ENCODE measurements at regions not wholly inside any gene's neighbourhood (a gene's known extent, or its start where the extent isn't known, plus 50 kb on each side); places are given as distances from the start of the nearest gene placed in this dataset.

GRCh38 chr2:240278661-240279060 lies 138.2 kb upstream of the OTOS start:
- TF ChIP-seq SP1 (IDR thresholded peaks at IDR 0.05) = no peak
- TF ChIP-seq CTBP1 (IDR thresholded peaks at IDR 0.05; ENCODE audit: borderline replicate concordance) = no peak
- no peak for TF ChIP-seq SUZ12 (IDR thresholded peaks at IDR 0.05)
- TF ChIP-seq ARNT (IDR thresholded peaks at IDR 0.05) = no peak
- TF ChIP-seq ZNF384 (IDR thresholded peaks at IDR 0.05) = no peak
- TF ChIP-seq LEF1 (IDR thresholded peaks at IDR 0.05; ENCODE audit: borderline replicate concordance) = no peak
- TF ChIP-seq BHLHE40 (IDR thresholded peaks at IDR 0.05; ENCODE audit: borderline replicate concordance) = no peak
- TF ChIP-seq FOXA1 (IDR thresholded peaks at IDR 0.05) = no peak
- CTCF ChIA-PET = no interaction called here
- POLR2A ChIA-PET = no interaction called here
- no peak for DNase-seq (ENCODE audit: extremely low spot score)

DNA sequence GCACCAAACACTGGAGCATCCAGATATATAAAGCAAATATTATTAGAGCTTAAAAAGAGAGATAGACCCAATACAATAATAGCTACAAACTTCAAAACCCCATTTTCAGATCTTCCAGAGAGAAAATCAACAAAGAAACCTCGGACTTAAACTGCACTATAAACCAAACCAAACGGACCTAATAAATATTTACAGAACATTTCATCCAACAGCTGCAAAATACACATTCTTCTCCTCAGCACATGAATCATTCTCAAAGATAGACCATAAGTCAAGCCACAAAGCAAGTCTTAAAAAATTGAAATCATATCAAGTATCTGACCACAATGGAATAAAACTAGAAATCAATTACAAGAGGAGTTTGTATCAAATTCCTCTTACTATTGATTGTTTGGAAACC lies 140.2 kb upstream of the OTOS start:
- CTCF ChIA-PET = no interaction called here
- no peak for DNase-seq (ENCODE audit: extremely low spot score)
- TF ChIP-seq NFRKB (IDR thresholded peaks at IDR 0.05) (no peak), SUZ12 (IDR thresholded peaks at IDR 0.05) (no peak), FOXM1 (IDR thresholded peaks at IDR 0.05; ENCODE audit: borderline replicate concordance) (no peak), ARNT (IDR thresholded peaks at IDR 0.05) (no peak), HDGF (IDR thresholded peaks at IDR 0.05; ENCODE audit: borderline replicate concordance) (no peak), TARDBP (IDR thresholded peaks at IDR 0.05) (no peak), ELF4 (IDR thresholded peaks at IDR 0.05) (no peak), L3MBTL2 (conservative IDR thresholded peaks at IDR 0.05) (no peak), LEF1 (IDR thresholded peaks at IDR 0.05; ENCODE audit: borderline replicate concordance) (no peak), SP1 (IDR thresholded peaks at IDR 0.05) (no peak), BHLHE40 (IDR thresholded peaks at IDR 0.05; ENCODE audit: borderline replicate concordance) (no peak), ZNF384 (IDR thresholded peaks at IDR 0.05) (no peak)
- TF ChIP-seq, protein P1, sequence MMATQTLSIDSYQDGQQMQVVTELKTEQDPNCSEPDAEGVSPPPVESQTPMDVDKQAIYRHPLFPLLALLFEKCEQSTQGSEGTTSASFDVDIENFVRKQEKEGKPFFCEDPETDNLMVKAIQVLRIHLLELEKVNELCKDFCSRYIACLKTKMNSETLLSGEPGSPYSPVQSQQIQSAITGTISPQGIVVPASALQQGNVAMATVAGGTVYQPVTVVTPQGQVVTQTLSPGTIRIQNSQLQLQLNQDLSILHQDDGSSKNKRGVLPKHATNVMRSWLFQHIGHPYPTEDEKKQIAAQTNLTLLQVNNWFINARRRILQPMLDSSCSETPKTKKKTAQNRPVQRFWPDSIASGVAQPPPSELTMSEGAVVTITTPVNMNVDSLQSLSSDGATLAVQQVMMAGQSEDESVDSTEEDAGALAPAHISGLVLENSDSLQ (IDR thresholded peaks at IDR 0.05) = no peak
- POLR2A ChIA-PET = no interaction called here

- DNase-seq (ENCODE audit: extremely low spot score) = no peak
- no peak for TF ChIP-seq FOXK2 (IDR thresholded peaks at IDR 0.05)
- no peak for TF ChIP-seq LEF1 (IDR thresholded peaks at IDR 0.05; ENCODE audit: borderline replicate concordance)
- TF ChIP-seq ELF4 (IDR thresholded peaks at IDR 0.05) = no peak
- no peak for TF ChIP-seq L3MBTL2 (conservative IDR thresholded peaks at IDR 0.05)
- no peak for TF ChIP-seq SP1 (IDR thresholded peaks at IDR 0.05)
- TF ChIP-seq ARNT (IDR thresholded peaks at IDR 0.05) = no peak
- TF ChIP-seq BHLHE40 (IDR thresholded peaks at IDR 0.05; ENCODE audit: borderline replicate concordance) = no peak
- TF ChIP-seq FOXA1 (IDR thresholded peaks at IDR 0.05) = no peak
- TF ChIP-seq NFRKB (IDR thresholded peaks at IDR 0.05) = no peak
- POLR2A ChIA-PET = no interaction called here
- CTCF ChIA-PET = no interaction called here
Observed at GRCh38 chr2:240284503-240285259, 144.2 kb upstream of the OTOS start.

GRCh38 chr2:240285725-240286124 lies 145.3 kb upstream of the OTOS start:
- no peak for TF ChIP-seq TARDBP (IDR thresholded peaks at IDR 0.05)
- TF ChIP-seq ELF4 (IDR thresholded peaks at IDR 0.05) = no peak
- no peak for TF ChIP-seq L3MBTL2 (conservative IDR thresholded peaks at IDR 0.05)
- TF ChIP-seq NFRKB (IDR thresholded peaks at IDR 0.05) = no peak
- no peak for TF ChIP-seq SUZ12 (IDR thresholded peaks at IDR 0.05)
- TF ChIP-seq FOXA1 (IDR thresholded peaks at IDR 0.05) = no peak
- DNase-seq (ENCODE audit: extremely low spot score) = no peak
- CTCF ChIA-PET = interaction anchor here (1.6 kb wide), 1 partner anchor 14 kb away, joined by 3 read pairs; no protein-coding TSS in a partner anchor
- POLR2A ChIA-PET = no interaction called here

- no peak for DNase-seq (ENCODE audit: extremely low spot score)
- POLR2A ChIA-PET = no interaction called here
- CTCF ChIA-PET = interaction anchor here (1.6 kb wide), 1 partner anchor 14 kb away, joined by 3 read pairs; no protein-coding TSS in a partner anchor
- TF ChIP-seq NFRKB (IDR thresholded peaks at IDR 0.05) = no peak
- TF ChIP-seq, protein P1 (IDR thresholded peaks at IDR 0.05) = no peak
- TF ChIP-seq LEF1 (IDR thresholded peaks at IDR 0.05; ENCODE audit: borderline replicate concordance) = no peak
- no peak for TF ChIP-seq FOXK2 (IDR thresholded peaks at IDR 0.05)
- TF ChIP-seq HDGF (IDR thresholded peaks at IDR 0.05; ENCODE audit: borderline replicate concordance) = no peak
Observed at GRCh38 chr2:240286596-240286995, 146.1 kb upstream of the OTOS start.

- no peak for DNase-seq (ENCODE audit: extremely low spot score)
- POLR2A ChIA-PET = no interaction called here
- CTCF ChIA-PET = interaction anchor here (1.6 kb wide), 1 partner anchor 13 kb away, joined by 3 read pairs; no protein-coding TSS in a partner anchor
- TF ChIP-seq BHLHE40 (IDR thresholded peaks at IDR 0.05; ENCODE audit: borderline replicate concordance) (no peak), LEF1 (IDR thresholded peaks at IDR 0.05; ENCODE audit: borderline replicate concordance) (no peak), FOXA1 (IDR thresholded peaks at IDR 0.05) (no peak)
Observed at GRCh38 chr2:240287011-240287410, 146.6 kb upstream of the OTOS start.

GRCh38 chr2:240287496-240288086 lies 147.1 kb upstream of the OTOS start:
- TF ChIP-seq CTBP1 (IDR thresholded peaks at IDR 0.05; ENCODE audit: borderline replicate concordance) (no peak), ZNF384 (IDR thresholded peaks at IDR 0.05) (no peak), FOXK2 (IDR thresholded peaks at IDR 0.05) (no peak), FOXM1 (IDR thresholded peaks at IDR 0.05; ENCODE audit: borderline replicate concordance) (no peak), LEF1 (IDR thresholded peaks at IDR 0.05; ENCODE audit: borderline replicate concordance) (no peak), BHLHE40 (IDR thresholded peaks at IDR 0.05; ENCODE audit: borderline replicate concordance) (no peak), SUZ12 (IDR thresholded peaks at IDR 0.05) (no peak), L3MBTL2 (conservative IDR thresholded peaks at IDR 0.05) (no peak), ARNT (IDR thresholded peaks at IDR 0.05) (no peak), SP1 (IDR thresholded peaks at IDR 0.05) (no peak), FOXA1 (IDR thresholded peaks at IDR 0.05) (no peak), HDGF (IDR thresholded peaks at IDR 0.05; ENCODE audit: borderline replicate concordance) (no peak), ELF4 (IDR thresholded peaks at IDR 0.05) (no peak), NFRKB (IDR thresholded peaks at IDR 0.05) (no peak), TARDBP (IDR thresholded peaks at IDR 0.05) (no peak)
- TF ChIP-seq, protein P1 (IDR thresholded peaks at IDR 0.05) = no peak
- CTCF ChIA-PET = no interaction called here
- POLR2A ChIA-PET = no interaction called here
- no peak for DNase-seq (ENCODE audit: extremely low spot score)
